PC-3 (cell line): ENCODE measurements at regions not wholly inside any gene's neighbourhood (a gene's known extent, or its start where the extent isn't known, plus 50 kb on each side); places are given as distances from the start of the nearest gene placed in this dataset.

ENCODE experiments used
- ATAC-seq: fragments of 200-7000 bp; cut with Tn5 transposase; 2 replicates; pipeline ENCODE4 v1.9.1; 2020; ENCODE audit warnings: mild to moderate bottlenecking, moderate library complexity
- BruUV-seq: library from RNA; stranded (reverse); fragments of 400-500 nt; replicated peaks from 2 replicates; lab custom pipeline; 2021; lab: Mats Ljungman, UMichigan
- CTCF ChIA-PET: fragments of 300-600 bp; sonication (Branson Sonifier 250); formaldehyde crosslinking; loops from one replicate; lab custom pipeline; 2022; ENCODE audit warnings: antibody characterized with exemption; lab: Charles Lee
- POLR2A ChIA-PET: fragments of 300-600 bp; sonication (Branson Sonifier 250); formaldehyde crosslinking; loops from one replicate; lab custom pipeline; 2022; ENCODE audit warnings: antibody characterized with exemption; ENCODE audit not compliant: unreplicated experiment; lab: Charles Lee
- DNase-seq: peaks from one replicate; pipeline ENCODE4 v3.0.0-alpha.2; 2015
- H2AFZ ChIP-seq: fragments of 300-600 bp; sonication (generic); 2 replicates; pipeline ENCODE4 v1.6.0; 2016; ENCODE audit warnings: antibody characterized with exemption, low read length
- H3F3A ChIP-seq: fragments of 300-600 bp; sonication (generic); one replicate; pipeline ENCODE4 v1.6.0; 2017; ENCODE audit warnings: antibody characterized with exemption, low read length, control low read depth, mild to moderate bottlenecking; ENCODE audit not compliant: unreplicated experiment
- H3K27ac ChIP-seq: fragments of 300-600 bp; sonication (generic); 2 replicates; pipeline ENCODE4 v1.5.1; 2016; ENCODE audit warnings: mild to moderate bottlenecking, low read length
- H3K27me3 ChIP-seq: fragments of 300-600 bp; sonication (generic); 2 replicates; pipeline ENCODE4 v1.6.1; 2016; ENCODE audit warnings: low read length, mixed read lengths
- H3K36me3 ChIP-seq: fragments of 300-600 bp; sonication (generic); 2 replicates; pipeline ENCODE4 v1.6.1; 2016; ENCODE audit warnings: low read depth, mixed run types, low read length, mixed read lengths
- H3K4me1 ChIP-seq: fragments of 300-600 bp; sonication (generic); 2 replicates; pipeline ENCODE4 v1.5.1; 2016; ENCODE audit warnings: low read length; ENCODE audit not compliant: insufficient read depth
- H3K4me2 ChIP-seq: fragments of 300-600 bp; sonication (generic); 2 replicates; pipeline ENCODE4 v1.6.0; 2016; ENCODE audit warnings: low read length
- H3K4me3 ChIP-seq: fragments of 300-600 bp; sonication (generic); 2 replicates; pipeline ENCODE4 v1.5.1; 2016; ENCODE audit warnings: mild to moderate bottlenecking, low read length, mixed read lengths
- H3K79me2 ChIP-seq: fragments of 300-600 bp; sonication (generic); 2 replicates; pipeline ENCODE4 v1.6.1; 2017; ENCODE audit warnings: low read length, mixed read lengths
- H3K9ac ChIP-seq: fragments of 300-600 bp; sonication (generic); 2 replicates; pipeline ENCODE4 v1.6.0; 2016; ENCODE audit warnings: mild to moderate bottlenecking, low read length
- H3K9me2 ChIP-seq: fragments of 300-600 bp; sonication (generic); replicated peaks from 2 replicates; pipeline ENCODE4 v1.6.1; 2016; ENCODE audit warnings: mixed run types, low read length, mixed read lengths
- H3K9me3 ChIP-seq: fragments of 300-600 bp; sonication (generic); 2 replicates; pipeline ENCODE4 v1.6.1; 2016; ENCODE audit warnings: low read length, mixed read lengths
- H4K20me1 ChIP-seq: fragments of 300-600 bp; sonication (generic); 2 replicates; pipeline ENCODE4 v1.6.1; 2016; ENCODE audit warnings: low read length, mixed read lengths
- EZH2 ChIP-seq: fragments of 300-600 bp; sonication (generic); IDR thresholded peaks from one replicate; pipeline ENCODE4 v1.6.1; 2017; ENCODE audit warnings: antibody characterized with exemption, mild to moderate bottlenecking, low read length; ENCODE audit not compliant: unreplicated experiment
- EZH2phosphoT487 ChIP-seq: fragments of 300-600 bp; sonication (generic); IDR thresholded peaks from 2 replicates; pipeline ENCODE4 v1.6.1; 2018; ENCODE audit warnings: mild to moderate bottlenecking, antibody characterized with exemption, low read length, borderline replicate concordance
- intact Hi-C: fragments of 100-400 bp; cut with micrococcal nuclease; formaldehyde crosslinking; loops from 2 replicates; pipeline ENCODE4 v1.9.0; 2023
- TF ChIP-seq, protein P1 (sequence below): fragments of 300-600 bp; sonication (generic); conservative IDR thresholded peaks from 2 replicates; pipeline ENCODE4 v1.5.1; 2017; ENCODE audit warnings: antibody characterized with exemption, low read depth, mild to moderate bottlenecking, low read length

DNA sequence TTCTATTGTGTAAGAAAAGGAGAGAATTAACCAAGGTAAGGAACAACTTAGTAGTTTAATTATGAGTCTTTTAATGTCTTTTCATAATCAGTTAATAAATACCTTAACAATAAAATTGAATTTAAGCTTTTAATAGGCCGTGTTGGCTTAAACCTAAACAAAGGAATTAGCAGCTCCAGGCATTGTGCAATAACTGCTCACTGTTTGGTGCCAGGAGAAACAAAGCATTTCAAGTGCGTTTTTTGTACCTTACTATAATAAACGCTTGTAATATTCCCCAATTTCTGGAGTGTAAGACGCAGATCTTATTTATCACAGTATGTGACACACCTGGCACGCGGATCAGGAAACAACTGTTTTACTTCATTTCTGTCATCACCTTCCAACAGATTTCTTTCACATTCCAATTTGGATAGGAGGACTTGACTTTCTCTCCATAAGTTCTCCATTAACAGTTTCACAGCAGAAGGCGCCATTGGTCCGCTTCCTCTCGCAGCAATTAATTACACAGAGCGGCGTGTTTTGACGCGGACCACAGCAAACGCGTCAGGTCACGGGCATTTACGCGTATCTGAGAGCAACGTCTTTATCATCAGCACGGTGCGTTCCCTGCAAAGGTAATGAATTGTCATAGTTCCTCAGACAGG is 335.8 kb upstream of the NT5E start:
- CTCF ChIA-PET = no interaction called here

DNA sequence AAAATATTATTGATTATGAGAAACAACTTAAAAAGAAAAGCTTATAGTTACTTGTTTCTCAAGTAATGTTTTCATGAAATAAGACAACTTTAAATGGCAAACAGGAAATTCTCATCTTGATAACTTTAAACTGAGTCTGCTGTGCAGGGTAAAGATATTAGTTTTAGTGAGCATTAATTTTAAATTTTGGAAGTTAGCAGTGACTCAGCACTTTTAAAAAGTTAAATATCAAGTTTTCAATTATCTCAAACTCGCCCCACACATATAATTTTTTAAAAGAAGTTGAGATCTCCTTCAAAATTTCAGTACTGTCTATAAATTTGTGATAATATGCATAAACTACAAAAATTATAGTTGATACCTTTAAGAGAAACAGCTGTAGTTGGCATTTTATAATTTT is 337.3 kb upstream of the NT5E start:
- Histone ChIP-seq H3K9me2 (no peaks in the 10 kb centered on the region), H4K20me1 (no peaks in the 10 kb centered on the region), H3K9me3 (no peaks in the 10 kb centered on the region), H3K9ac (no peak overlapping the region), H3K27me3 (peaks cover 70% of the 10 kb centered on the region), H3K4me3 (no peak overlapping the region), H3K79me2 (no peaks in the 10 kb centered on the region), H3K36me3 (no peaks in the 10 kb centered on the region), H3K27ac (no peak overlapping the region), H3F3A (no peaks in the 10 kb centered on the region), H3K4me1 (no peaks in the 10 kb centered on the region), H2AFZ (no peak overlapping the region), H3K4me2 (no peak overlapping the region)
- no peak for TF ChIP-seq EZH2phosphoT487
- TF ChIP-seq, protein P1, sequence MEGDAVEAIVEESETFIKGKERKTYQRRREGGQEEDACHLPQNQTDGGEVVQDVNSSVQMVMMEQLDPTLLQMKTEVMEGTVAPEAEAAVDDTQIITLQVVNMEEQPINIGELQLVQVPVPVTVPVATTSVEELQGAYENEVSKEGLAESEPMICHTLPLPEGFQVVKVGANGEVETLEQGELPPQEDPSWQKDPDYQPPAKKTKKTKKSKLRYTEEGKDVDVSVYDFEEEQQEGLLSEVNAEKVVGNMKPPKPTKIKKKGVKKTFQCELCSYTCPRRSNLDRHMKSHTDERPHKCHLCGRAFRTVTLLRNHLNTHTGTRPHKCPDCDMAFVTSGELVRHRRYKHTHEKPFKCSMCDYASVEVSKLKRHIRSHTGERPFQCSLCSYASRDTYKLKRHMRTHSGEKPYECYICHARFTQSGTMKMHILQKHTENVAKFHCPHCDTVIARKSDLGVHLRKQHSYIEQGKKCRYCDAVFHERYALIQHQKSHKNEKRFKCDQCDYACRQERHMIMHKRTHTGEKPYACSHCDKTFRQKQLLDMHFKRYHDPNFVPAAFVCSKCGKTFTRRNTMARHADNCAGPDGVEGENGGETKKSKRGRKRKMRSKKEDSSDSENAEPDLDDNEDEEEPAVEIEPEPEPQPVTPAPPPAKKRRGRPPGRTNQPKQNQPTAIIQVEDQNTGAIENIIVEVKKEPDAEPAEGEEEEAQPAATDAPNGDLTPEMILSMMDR = no peak
- no peak for TF ChIP-seq EZH2
- ATAC-seq = no peak
- no TSS peak for BruUV-seq
- ChIA-PET POLR2A (no interaction called here), CTCF (no interaction called here)
- no peak for DNase-seq
- intact Hi-C loops = no loop called here

More for the DNA sequence above, 335.8 kb upstream of the NT5E start:
- ATAC-seq (no peak), DNase-seq (no peak)
- no peaks in the 10 kb centered on the region for H3K9me3 ChIP-seq
- no peak overlapping the region for H3K4me2 ChIP-seq
- H3K27ac ChIP-seq = no peak overlapping the region
- TF ChIP-seq, protein P1 = no peak
- TF ChIP-seq EZH2 (no peak), EZH2phosphoT487 (no peak)
- no peaks in the 10 kb centered on the region for H3K36me3 ChIP-seq
- H3K9ac ChIP-seq = no peak overlapping the region
- H3K79me2 ChIP-seq = no peaks in the 10 kb centered on the region
- H4K20me1 ChIP-seq = no peaks in the 10 kb centered on the region
- H3K4me3 ChIP-seq = no peak overlapping the region
- intact Hi-C loops = no loop called here
- BruUV-seq = no TSS peak
- H3K9me2 ChIP-seq = no peaks in the 10 kb centered on the region
- H2AFZ ChIP-seq = no peak overlapping the region
- H3K4me1 ChIP-seq = no peaks in the 10 kb centered on the region
- POLR2A ChIA-PET = no interaction called here
- H3F3A ChIP-seq = no peaks in the 10 kb centered on the region
- H3K27me3 ChIP-seq = peaks cover 85% of the 10 kb centered on the region

DNA sequence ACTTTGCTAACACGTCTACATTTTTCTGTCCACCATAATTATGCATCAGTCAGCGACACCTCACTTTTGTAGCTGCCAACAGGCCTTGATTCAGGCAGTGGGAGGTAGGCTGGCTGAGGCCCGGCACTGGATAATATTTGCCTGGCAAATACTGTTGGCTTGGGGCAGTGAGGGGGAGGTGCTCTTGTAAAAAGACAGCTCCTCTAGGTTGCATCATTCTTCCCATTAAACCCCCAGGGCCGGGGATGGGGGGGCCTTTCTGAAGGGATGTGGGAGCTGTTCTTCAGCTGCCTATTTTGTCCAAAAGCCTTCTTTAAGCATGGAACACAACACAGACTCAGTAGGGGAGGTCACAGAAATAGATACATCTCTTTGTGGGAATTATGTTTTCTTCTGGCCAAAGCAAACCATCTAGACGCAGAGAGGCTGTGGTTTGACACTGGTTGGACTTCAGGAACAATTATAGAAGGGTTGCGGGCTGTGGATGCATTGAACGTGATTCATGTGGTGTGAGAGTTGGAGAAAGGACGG is 338.3 kb upstream of the NT5E start:
- Histone ChIP-seq H3F3A (no peaks in the 10 kb centered on the region), H3K9me2 (no peaks in the 10 kb centered on the region), H2AFZ (no peak overlapping the region), H3K79me2 (no peaks in the 10 kb centered on the region), H3K36me3 (no peaks in the 10 kb centered on the region), H3K4me2 (no peak overlapping the region), H3K4me3 (no peak overlapping the region), H3K9ac (no peak overlapping the region), H3K27me3 (peaks cover 61% of the 10 kb centered on the region), H4K20me1 (no peaks in the 10 kb centered on the region), H3K4me1 (no peaks in the 10 kb centered on the region), H3K9me3 (no peaks in the 10 kb centered on the region), H3K27ac (no peak overlapping the region)
- ATAC-seq = no peak
- DNase-seq = no peak
- ChIA-PET POLR2A (no interaction called here), CTCF (no interaction called here)
- intact Hi-C loops = no loop called here
- no TSS peak for BruUV-seq
- no peak for TF ChIP-seq EZH2
- no peak for TF ChIP-seq EZH2phosphoT487
- TF ChIP-seq, protein P1 = no peak
